ENCODE measurements at regions not wholly inside any gene's neighbourhood (a gene's known extent, or its start where the extent isn't known, plus 50 kb on each side); places are given as distances from the start of the nearest gene placed in this dataset.

GRCh38 chr5:77569409-77569808 lies 69.1 kb downstream of the OTP start:
- no peak for DNase-seq (ENCODE audit: low read depth)

DNA sequence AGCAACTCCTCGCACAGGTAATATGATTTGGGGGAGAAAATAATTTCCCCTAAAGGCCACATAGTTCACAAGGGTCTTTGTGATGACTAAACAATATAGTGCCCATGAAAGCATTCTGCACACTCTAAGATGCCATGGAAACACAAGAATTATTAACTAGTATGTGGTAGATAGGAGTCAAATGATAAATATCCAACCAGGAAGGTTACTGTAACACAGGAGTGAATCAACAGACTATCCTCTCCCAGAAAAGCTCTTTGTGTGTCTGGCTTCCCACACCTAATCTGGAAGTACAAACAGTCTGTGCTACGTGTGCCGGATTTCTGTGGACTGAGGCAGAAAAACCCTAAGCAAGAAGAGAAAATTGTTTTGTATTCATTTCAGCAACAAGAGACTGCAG lies 70.0 kb downstream of the OTP start:
- no peak for DNase-seq (ENCODE audit: low read depth)

- peak; percentile 74 for DNase-seq (ENCODE audit: low read depth)
These were observed 70.4 kb downstream of the OTP start for GRCh38 chr5:77568082-77568481.

GRCh38 chr5:77563475-77563874 lies 71.4 kb upstream of the WDR41 start:
- no peak for DNase-seq (ENCODE audit: low read depth)

DNA sequence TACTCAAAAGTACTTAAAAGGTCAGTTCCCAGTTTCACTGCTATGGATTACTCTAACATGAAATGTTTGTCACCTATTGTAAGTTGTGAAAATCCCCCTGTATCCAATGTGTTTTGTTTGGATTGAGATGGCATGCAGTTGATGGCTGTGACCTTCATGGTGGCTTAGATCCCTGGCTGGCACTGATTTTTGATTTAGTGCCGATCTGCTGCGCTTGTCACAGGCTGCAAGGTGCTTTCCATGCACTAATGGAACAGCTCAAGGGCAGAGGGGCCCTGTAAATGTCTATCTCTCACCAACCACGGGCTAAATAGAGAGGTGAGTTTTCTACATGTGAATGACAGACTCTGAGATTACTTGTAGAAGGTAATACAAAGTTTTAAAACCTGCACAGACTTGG lies 69.8 kb upstream of the WDR41 start:
- DNase-seq (ENCODE audit: low read depth), result no peak

DNA sequence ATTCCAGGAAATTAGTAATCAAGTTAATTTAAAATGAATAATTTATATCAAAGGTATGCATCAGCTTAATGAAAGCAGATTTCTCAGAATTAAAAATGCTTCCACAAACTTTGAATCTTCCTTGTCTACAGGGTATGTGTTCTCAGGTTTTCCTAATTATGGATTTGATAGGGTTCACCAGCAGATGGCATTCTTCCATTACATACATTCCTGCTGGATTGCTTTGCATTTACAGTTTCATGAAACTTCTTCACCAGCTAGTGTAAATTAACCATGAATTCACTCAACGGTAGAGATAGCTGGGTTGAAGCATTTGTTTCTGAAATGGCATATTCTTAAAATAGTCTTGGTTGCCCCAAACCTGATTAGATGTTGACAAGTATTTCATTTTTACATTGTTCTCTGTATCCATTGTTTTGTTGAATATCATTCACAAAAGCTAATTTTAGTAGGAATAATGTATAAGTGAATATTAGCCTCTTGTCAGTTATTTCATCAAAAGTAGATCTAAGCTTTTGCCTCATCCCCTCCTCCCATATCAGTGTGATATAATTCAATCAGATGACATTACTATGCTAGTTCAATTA lies 68.7 kb upstream of the WDR41 start:
- DNase-seq (ENCODE audit: low read depth), result peak; percentile 45

GRCh38 chr5:77558266-77558665 lies 66.2 kb upstream of the WDR41 start:
- DNase-seq (ENCODE audit: low read depth), result no peak

DNA sequence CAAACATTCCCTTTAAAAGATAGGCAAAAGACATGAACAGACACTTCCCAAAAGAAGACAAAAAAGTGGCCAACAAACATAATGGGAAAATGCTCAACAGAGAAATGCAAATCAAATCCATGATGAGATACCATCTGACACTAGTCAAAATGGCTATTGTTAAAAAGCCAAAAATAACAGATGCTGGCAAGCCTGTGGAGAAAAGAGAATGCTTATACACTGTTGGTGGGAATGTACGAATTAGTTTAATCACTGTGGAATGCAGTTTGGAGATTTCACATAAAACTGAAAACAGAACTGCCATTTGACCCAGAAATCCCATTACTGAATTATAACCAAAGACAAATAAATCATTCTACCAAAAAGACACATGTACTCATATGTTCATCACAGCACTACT lies 58.3 kb upstream of the WDR41 start:
- no peak for DNase-seq (ENCODE audit: low read depth)

- DNase-seq (ENCODE audit: low read depth), result no peak
These were observed 53.2 kb upstream of the WDR41 start for GRCh38 chr5:77545285-77545684.

Data from myocyte (in vitro differentiated cells).